8988T (cell line): ENCODE measurements at regions not wholly inside any gene's neighbourhood (a gene's known extent, or its start where the extent isn't known, plus 50 kb on each side); places are given as distances from the start of the nearest gene placed in this dataset.

ENCODE experiments used
- DNase-seq: peaks from one replicate; pipeline ENCODE4 v3.0.0; 2011

GRCh38 chr5:123786411-123786810 lies 274.4 kb downstream of the CSNK1G3 start:
- DNase-seq, result no peak

DNA sequence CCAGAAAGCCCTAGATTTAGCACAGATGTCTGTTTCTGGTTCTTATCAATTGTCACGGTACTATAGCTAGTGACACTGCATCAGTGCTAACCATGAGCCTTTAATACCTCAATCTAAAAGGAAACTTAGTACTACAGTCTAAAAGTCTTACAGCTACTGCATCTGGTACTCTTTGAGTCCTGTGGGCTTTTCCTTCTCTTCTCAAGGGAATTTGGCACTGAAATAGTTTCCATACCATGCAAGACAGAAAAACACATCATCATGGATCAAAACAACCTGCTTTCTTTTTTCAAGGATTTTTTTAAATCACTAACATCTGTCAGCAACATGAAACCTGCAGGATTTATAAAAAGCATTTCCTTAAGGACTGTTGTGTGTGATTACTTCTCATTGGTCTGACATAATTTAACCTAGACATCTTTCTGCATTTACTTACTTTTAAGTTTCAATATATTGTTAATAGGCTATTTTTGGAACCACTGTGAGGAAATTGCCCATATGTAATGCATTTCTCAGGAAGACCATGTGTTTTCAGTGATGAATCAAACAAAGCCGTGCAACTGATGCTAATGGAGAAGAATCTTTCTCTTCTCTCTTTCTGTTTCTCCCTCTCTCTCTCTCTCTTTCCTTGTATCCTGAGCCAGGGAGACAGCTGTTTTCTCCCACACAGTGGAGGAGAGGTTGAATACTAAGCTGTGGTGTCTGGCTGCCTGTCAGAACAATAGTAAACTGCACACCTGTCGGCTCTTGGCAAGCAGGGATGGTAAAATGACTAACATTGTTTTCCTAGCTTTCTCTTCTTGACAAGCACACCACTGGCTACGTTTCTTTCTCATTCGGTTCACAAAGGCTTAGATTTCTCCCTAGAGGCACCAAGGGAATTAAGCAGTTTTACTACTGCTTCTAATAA lies 273.4 kb downstream of the CSNK1G3 start:
- no peak for DNase-seq

DNA sequence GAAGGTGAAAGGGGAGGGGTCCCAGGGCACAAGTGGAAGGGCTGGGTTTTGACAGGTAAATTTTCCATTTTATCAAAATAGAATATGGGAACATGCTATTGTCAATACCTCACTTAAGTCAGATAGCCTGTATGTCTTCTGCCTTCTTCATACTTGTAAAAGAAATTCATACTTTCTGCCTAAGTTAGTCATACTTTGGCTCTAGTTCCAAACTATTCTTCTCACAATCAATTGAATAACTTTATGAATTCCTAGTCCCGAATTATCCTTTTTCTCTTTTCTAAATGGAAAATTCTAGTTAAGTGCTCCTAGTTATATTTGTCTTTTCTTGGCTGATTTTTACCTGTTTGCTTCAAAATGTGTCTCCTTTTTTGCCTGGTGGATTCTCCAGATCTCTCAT lies 271.4 kb downstream of the CSNK1G3 start:
- no peak for DNase-seq

DNA sequence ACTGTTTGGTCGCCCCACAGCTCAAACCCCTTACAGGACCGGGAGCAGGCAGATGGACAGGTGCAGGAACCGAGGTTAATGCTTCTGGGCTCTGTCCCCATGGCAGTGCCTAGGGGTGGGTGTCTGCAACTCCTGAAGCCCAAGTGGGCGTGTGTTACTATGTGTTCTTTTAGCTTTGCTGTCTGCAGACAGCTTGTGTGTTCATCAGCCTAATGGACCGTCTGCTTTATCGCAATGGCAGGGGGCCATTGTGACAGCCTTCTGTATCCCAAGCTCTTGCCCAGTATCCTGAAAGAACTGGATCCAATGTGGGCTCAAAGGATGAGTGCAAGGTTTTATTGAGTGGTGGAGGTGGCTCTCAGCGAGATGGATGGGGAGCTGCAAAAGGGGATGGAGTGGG lies 266.7 kb downstream of the CSNK1G3 start:
- no peak for DNase-seq

DNA sequence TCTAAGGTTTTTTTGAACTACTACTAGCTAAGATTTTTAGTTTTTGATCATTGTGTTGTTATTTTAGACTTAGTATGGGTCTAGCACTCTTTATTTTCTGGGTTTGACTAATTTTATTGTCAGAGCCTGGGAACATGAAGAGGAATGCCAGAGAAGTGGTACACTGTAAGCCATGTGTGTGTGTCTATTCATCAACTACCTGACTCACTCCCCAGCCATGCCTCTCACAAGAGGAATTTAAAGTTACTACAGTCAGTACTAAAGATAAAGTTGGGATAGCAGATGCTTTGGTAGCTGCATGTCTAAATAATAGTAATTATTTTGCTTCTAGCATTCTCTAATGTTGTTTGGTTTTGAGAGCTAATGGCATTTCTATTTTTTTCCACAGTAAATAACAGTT lies 264.8 kb downstream of the CSNK1G3 start:
- no peak for DNase-seq

- DNase-seq, result no peak
Observed at GRCh38 chr5:123771715-123772114, 259.7 kb downstream of the CSNK1G3 start.

DNA sequence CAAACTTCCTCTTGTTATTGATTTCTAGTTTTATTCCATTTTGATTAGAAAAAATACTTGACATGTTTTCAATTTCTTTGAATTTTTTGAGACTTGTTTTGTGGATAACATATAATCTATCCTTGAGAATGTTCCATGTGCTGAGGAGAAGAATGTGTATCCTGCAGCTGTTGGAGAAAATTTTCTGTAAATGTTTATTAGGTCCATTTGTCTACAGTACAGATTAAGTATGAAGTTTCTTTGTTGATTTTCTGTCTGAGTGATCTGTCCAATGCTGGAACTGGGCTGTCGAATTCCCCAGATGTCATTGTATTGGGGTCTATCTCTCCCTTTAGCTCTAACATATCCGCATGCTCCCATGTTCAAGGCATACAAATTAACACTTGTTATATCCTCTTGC lies 251.2 kb downstream of the CSNK1G3 start:
- DNase-seq, result no peak

GRCh38 chr5:123756816-123757215 lies 244.8 kb downstream of the CSNK1G3 start:
- no peak for DNase-seq

DNA sequence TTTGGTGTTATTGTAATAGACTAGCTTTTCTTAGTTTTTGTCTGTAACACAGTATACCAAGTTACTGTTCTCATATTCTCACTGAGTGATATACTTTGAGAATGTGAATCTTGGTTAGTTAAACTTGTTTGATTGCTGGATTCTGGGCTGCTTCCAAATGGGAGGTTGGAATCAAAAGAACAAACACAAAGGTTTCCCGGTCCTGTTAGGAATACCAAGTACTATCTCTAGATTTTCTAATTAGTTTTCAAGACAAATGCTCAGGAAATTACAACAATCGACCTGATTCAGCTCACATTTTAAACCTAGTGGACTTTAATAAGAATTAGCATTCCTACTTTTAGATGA lies 244.3 kb downstream of the CSNK1G3 start:
- DNase-seq, result no peak

DNA sequence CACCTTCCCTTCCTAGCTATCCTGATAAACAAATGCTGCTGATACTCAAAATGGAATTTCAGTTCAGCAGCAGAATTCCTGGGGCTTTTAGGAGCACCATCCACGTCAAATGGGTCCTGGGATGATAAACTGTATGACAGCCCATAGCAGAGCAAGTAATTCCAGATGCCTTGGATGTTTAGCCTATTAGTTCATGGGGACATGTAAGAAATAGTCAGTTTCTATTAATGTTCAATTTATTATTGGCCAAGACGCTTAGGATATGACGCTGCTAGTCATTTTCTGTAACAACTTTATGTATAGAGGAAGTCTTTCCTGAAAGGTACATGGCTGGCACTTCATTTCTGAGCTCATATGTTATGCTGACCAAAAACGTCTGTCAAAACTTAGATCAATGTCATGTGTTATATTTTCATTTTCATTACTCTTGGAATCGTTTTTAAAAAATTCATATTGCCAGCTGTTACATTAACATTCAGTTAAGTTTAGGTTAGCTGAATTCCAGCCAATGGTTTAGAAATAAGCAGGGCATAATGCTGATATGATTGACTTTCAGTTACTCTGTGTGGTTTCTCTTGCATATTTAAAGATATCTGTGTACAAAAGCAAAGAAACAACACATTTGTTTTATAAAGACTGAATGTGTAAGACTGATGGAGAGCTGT lies 243.8 kb downstream of the CSNK1G3 start:
- no peak for DNase-seq

DNA sequence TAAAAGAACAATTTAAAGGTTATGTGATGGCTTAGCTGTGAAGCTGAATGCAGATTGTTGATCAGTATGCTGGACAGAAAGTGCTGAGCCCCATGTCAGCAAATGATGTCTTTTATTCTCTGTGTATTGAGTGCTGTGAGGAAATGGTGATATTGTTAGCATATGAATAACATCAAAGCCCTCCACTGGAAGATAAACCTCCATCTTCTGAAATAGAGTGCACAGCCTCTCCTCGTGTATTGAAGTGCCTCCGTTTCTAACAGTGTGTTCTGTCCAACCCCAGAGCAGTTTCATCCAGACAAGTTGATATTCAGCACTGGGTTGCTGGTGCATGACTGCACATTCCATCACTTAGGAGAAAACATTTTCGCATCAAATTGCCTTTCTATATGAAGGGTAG lies 242.9 kb downstream of the CSNK1G3 start:
- no peak for DNase-seq

DNA sequence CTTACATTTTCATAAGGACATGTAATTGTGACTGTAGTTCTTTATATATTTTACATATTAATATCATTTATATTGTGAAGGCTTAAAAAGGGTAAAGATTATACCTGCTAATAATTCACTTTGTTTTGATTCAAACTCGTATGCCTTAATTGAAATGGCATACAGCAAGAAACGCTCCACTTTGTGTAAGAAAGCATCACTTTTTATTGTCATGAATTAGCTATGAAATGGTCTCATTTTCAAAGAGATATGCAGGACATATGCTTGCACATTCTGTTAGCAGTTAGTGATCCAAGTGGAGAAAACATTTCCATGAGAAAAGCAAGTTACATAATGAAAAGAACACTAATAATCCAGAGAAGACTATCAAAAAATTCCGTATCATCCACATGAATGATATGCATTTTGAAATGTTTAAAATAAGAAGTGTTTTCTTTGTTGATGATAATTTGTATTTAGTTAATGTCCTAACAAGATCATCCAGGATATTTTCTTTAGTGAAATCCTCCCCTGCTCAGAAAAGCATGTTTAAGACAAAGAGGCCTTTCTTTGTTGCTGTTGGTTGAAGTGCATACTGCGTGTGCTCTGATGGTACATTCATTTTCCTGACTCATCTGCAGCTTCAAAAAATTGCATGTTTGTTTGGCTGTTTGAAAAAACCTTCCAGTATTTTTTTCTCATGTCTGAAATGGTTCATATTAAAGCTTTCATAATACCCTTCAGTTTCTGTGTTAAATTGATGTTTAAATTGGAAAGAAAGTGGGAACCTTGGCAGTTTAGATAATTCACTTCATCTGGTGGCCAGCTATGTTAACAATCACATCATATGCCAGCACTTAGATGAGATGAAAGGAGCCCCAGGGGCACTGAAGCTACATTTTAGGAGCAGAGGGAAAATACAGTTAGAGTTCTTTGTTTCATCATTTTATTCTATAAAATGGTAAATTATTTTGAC lies 242.2 kb downstream of the CSNK1G3 start:
- DNase-seq, result no peak

DNA sequence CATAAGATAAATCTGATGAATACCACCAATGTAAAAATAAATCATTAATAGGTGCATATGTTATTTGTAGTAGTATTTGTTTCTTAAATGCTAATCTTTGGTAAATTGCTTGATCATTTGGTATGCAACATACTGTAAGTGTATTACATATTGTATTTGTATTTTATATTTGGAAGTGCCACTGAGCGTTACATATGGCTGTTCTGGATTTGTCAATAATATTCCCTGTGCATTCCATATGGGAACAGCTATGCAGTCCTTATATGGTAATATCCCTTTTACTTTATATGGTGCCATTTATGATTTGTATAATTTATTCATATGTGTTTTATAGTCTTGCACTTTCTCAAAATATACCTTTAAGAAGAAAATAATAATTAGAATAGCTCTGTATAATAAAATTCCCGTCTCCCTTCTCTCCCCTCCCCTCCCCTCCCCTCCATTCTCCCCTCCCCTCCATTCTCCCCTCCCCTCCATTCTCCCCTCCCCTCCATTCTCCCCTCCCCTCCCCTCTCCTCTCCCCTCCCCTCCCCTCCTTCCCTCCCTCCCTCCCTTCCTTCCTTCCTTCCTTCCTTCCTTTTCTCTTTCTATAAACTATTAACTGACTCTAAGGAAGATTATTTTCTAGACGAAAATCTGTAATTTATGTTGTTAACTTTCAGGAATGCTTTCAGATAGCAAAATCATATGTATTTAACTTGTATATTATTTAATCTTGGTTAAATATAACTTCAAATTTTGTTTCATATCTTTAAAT lies 241.4 kb downstream of the CSNK1G3 start:
- no peak for DNase-seq

DNA sequence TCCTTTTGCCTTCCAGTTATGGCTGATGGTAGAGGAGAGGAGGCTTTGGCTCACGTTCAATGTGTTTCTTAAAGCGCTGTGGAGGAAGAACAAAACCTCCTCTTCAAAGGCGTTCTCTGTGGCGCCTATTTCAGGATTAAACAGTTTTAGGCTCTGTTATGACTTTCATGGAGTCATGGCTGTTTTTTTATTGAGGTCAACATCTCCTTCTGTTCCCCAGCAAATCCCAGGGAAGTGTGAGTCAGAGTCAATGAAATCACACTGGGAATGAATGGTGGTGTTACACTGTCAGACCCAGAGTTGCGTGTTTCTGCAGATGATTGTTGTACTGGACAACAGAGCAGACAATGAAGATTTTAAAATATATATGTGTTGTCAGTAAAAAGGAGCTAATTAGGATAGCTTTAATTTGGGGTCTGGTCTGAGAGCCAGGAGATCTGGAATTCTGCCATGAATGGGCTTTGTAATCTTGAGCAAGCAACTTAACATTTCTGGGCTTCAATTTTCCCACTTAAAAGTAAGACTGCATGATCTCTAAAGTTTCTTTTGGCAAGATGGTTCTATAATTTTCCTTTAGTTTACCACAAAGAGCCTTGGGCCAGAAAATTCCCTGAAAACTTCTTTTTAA lies 240.7 kb downstream of the CSNK1G3 start:
- DNase-seq, result no peak

DNA sequence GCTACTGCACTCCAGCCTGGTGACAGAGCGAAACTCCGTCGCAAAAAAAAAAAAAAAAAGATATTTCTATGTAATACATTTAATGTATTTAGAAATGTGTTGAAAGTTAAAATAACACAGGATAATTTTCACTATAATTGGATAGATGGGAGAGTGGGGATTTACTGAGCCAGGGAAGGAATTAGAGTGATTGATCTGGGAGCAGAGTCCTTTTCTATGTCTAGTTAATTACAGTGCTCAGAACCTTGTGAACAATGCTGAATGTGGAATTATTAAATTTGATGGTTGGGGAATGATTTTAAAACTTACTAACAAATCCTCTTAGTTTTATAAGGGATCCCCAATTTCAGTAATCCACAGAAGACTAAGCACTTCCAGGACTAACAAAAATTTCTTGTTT lies 239.7 kb downstream of the CSNK1G3 start:
- DNase-seq, result no peak

- no peak for DNase-seq
Observed at GRCh38 chr5:123748239-123748638, 236.3 kb downstream of the CSNK1G3 start.

GRCh38 chr5:123746683-123747360 lies 234.8 kb downstream of the CSNK1G3 start:
- DNase-seq, result no peak

DNA sequence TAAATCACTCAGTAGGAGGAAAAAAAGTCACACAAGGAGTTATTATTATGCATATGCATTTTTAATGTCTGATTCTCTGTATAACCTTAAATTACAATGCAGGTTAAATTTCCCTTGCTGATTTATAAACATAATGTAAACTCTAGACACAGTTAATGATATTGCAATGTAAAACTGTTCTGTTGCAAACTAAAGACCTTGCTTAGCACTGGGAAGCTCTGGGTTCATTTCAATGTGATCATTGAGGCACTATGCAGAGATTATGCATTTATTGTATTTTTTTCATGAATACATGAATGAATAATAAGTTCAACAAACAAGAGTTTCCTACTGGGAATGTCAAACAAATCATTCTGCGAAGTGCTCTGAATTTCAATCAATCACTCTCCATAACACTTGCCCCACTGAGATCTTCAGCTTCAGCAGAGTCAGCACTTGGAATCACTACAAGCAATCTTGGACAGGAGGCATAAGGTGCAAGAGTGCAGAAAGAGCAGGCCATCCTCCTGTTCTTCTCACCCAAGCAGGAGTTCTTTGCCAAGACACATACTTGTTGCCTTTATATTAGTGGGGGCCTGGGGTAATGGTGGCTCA lies 232.1 kb downstream of the CSNK1G3 start:
- no peak for DNase-seq

- DNase-seq, result no peak
Observed at GRCh38 chr5:123735384-123735783, 223.4 kb downstream of the CSNK1G3 start.

- DNase-seq, result no peak
Observed at GRCh38 chr5:123732257-123732656, 220.3 kb downstream of the CSNK1G3 start.

DNA sequence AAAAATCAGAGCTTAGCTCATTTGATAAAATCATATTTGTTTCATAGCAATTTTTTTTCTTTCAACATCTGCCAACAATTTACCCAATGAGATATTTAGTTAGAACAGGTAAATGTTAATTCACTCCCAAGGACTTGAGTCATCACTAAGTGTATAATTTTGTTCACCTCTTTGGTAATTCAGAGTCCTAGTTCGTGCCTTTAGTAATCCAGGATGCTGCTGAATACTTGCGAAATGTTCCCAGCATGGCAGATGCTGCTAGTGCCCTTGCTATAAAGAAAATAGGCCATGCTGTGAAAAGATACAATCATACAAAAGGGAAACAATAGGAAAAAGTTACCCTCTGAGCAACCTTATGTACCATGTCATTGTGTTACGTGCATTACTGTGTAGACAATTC lies 210.5 kb downstream of the CSNK1G3 start:
- DNase-seq, result no peak
